ENCODE measurements at regions not wholly inside any gene's neighbourhood (a gene's known extent, or its start where the extent isn't known, plus 50 kb on each side); places are given as distances from the start of the nearest gene placed in this dataset.

DNA sequence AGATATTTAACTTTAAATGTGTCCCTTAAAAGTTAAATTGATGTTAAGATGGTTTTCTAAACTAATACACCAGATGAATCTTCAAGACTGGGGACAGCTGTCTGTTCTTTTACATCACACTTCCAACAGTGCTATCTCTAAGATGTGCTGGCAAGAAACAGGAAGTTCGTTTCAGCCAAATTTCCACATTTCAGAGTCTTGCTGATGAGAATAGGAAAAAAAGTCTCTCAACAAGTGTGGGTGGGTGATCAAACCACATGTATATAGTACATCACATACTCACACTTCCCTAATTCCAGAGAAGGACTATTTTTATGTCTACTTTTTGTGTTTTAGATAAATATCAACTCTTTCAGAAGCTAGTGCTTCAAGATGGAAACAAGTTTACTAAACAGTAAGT, 1712.8 kb upstream of the TMEFF2 start:
- TF ChIP-seq, protein P1, sequence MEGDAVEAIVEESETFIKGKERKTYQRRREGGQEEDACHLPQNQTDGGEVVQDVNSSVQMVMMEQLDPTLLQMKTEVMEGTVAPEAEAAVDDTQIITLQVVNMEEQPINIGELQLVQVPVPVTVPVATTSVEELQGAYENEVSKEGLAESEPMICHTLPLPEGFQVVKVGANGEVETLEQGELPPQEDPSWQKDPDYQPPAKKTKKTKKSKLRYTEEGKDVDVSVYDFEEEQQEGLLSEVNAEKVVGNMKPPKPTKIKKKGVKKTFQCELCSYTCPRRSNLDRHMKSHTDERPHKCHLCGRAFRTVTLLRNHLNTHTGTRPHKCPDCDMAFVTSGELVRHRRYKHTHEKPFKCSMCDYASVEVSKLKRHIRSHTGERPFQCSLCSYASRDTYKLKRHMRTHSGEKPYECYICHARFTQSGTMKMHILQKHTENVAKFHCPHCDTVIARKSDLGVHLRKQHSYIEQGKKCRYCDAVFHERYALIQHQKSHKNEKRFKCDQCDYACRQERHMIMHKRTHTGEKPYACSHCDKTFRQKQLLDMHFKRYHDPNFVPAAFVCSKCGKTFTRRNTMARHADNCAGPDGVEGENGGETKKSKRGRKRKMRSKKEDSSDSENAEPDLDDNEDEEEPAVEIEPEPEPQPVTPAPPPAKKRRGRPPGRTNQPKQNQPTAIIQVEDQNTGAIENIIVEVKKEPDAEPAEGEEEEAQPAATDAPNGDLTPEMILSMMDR (conservative IDR thresholded peaks at IDR 0.05; ENCODE audit: low read length), result no peak
- TF ChIP-seq EZH2phosphoT487 (IDR thresholded peaks at IDR 0.05; ENCODE audit: borderline replicate concordance, low read depth, low read length), result no peak
